ENCODE measurements at regions not wholly inside any gene's neighbourhood (a gene's known extent, or its start where the extent isn't known, plus 50 kb on each side); places are given as distances from the start of the nearest gene placed in this dataset.

- no peak for DNase-seq
Observed at GRCh38 chr2:236859908-236860307, 225.8 kb upstream of the COPS8 start.

GRCh38 chr2:236861196-236861875 lies 224.4 kb upstream of the COPS8 start:
- no peak for DNase-seq

- DNase-seq = no peak
Observed at GRCh38 chr2:236861944-236862343, 223.7 kb upstream of the COPS8 start.

GRCh38 chr2:236862526-236862925 lies 223.2 kb upstream of the COPS8 start:
- DNase-seq = no peak

- no peak for DNase-seq
Observed at GRCh38 chr2:236862961-236863728, 222.5 kb upstream of the COPS8 start.

- no peak for DNase-seq
Observed at GRCh38 chr2:236863729-236864126, 222.0 kb upstream of the COPS8 start.

GRCh38 chr2:236865052-236865451 lies 220.6 kb upstream of the COPS8 start:
- DNase-seq = no peak

GRCh38 chr2:236866542-236867340 lies 218.9 kb upstream of the COPS8 start:
- no peak for DNase-seq

GRCh38 chr2:236867441-236868260 lies 218.0 kb upstream of the COPS8 start:
- no peak for DNase-seq

GRCh38 chr2:236870370-236870769 lies 215.3 kb upstream of the COPS8 start:
- DNase-seq = no peak

GRCh38 chr2:236871500-236872001 lies 214.1 kb upstream of the COPS8 start:
- no peak for DNase-seq

- DNase-seq = no peak
Observed at GRCh38 chr2:236872015-236872414, 213.7 kb upstream of the COPS8 start.

- DNase-seq = no peak
Observed at GRCh38 chr2:236872981-236873380, 212.7 kb upstream of the COPS8 start.

GRCh38 chr2:236873636-236874035 lies 212.1 kb upstream of the COPS8 start:
- DNase-seq = no peak

- no peak for DNase-seq
Observed at GRCh38 chr2:236874866-236875481, 210.7 kb upstream of the COPS8 start.

- no peak for DNase-seq
Observed at GRCh38 chr2:236875906-236876505, 209.7 kb upstream of the COPS8 start.

- DNase-seq = no peak
Observed at GRCh38 chr2:236876642-236877041, 209.0 kb upstream of the COPS8 start.

GRCh38 chr2:236877972-236878371 lies 207.7 kb upstream of the COPS8 start:
- no peak for DNase-seq

GRCh38 chr2:236879416-236879963 lies 206.2 kb upstream of the COPS8 start:
- DNase-seq = no peak

- DNase-seq = no peak
Observed at GRCh38 chr2:236882074-236882473, 203.6 kb upstream of the COPS8 start.

GRCh38 chr2:236882930-236883329 lies 202.8 kb upstream of the COPS8 start:
- no peak for DNase-seq

Measured in CD4-positive, alpha-beta T cell treated with Interleukin-17A for 4 hours (primary cell).